Myocyte (in vitro differentiated cells): ENCODE measurements at regions not wholly inside any gene's neighbourhood (a gene's known extent, or its start where the extent isn't known, plus 50 kb on each side); places are given as distances from the start of the nearest gene placed in this dataset.
A peak's percentile ranks its signal among the peaks of the same experiment; 100 is the strongest.
"Not testable (repeated sequence)": the region's sequence is repeated elsewhere in the genome, so short reads cannot be mapped to it uniquely, and the experiment has no call there.

Source experiments
- DNase-seq: peaks from one replicate; pipeline ENCODE4 v3.0.0-alpha.2; 2012; ENCODE audit warnings: low read depth

DNA sequence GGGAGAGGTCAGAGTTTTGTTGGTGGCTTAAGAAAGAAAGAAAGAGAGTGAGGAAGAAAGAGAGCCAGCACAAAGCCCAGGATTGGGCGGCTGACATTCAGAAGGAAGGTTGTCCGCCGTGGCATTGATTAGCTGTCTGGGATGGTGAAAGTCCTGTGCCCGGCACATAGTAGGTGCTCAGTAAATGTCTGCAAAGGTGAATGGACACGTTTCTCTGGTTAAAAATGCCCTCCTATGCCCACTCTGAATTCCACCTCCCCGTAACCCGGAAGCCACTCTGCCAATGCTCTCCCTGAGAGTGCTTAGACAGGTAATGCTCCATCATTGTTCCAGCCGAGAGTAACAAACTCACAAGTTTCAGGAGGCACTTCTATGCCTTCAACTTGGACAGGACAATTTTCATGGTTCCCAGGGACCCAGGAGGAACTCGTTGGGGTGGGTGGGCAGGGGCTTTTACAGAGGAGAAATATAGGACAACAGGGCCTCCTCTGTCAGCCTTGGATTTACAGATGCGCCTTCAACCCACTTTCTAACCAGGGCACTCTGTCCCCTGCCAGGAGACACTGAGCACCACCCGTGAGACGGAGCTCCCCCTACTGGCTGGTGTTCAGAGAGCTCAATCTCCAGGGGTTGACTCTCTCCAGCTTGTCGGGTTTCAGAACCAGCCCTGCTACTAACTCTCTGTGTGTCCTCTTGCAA lies 411.5 kb upstream of the ZMIZ1 start:
- peak; percentile 79 for DNase-seq

GRCh38 chr10:78657862-78658165 lies 411.0 kb upstream of the ZMIZ1 start:
- no peak for DNase-seq

- no peak for DNase-seq
Observed at GRCh38 chr10:78658645-78659597, 409.8 kb upstream of the ZMIZ1 start.

GRCh38 chr10:78659598-78659967 lies 409.2 kb upstream of the ZMIZ1 start:
- DNase-seq: no peak

DNA sequence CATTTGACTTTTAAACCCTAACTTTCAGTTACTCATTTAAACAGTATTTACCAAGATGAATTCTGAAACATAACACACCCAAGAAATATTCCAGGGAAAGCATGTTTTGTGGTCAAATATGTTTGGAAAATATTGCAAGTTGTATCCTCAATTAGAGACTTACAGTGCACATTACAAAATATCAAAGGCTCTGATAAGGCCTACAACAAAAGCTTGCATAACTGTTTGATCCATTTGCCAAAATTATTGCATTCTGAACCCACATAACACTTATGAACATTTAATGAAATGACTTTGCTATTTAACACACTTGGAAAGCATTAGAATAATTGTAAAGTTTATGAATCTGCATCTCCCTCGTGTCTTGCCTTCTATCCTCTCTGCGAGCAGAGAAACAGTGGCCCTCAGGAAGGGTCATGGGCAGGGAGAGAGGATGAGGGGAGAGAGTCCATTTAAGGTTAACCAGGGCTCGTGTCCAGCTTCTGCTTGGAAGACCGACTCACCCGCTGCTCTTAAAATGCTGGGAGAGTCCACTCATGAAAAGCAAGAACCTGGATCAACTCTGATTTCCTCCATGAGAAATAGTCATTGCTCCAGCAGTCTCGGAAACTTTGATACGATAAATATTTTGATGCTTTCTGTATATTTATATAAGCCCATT lies 408.2 kb upstream of the ZMIZ1 start:
- DNase-seq: no peak

DNA sequence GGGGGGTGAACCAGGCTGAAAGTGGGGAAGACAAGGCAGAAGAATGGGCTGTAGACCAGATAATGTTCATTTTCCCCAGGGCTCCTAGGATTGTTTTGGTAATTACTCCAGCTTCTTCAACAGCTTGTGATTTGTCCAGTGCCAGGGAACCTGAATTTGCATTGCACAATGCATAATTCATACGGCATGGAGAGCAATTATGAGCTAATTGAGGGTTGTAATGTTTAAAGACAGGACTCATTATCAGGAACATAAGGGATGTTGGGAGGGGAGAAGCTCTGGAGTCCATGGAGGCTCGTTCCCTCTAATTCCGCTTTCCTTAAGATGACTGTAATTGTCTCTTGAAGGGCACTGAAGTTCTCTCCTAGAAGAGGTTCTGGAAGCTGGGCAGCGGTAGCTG lies 405.0 kb upstream of the ZMIZ1 start:
- no peak for DNase-seq

DNA sequence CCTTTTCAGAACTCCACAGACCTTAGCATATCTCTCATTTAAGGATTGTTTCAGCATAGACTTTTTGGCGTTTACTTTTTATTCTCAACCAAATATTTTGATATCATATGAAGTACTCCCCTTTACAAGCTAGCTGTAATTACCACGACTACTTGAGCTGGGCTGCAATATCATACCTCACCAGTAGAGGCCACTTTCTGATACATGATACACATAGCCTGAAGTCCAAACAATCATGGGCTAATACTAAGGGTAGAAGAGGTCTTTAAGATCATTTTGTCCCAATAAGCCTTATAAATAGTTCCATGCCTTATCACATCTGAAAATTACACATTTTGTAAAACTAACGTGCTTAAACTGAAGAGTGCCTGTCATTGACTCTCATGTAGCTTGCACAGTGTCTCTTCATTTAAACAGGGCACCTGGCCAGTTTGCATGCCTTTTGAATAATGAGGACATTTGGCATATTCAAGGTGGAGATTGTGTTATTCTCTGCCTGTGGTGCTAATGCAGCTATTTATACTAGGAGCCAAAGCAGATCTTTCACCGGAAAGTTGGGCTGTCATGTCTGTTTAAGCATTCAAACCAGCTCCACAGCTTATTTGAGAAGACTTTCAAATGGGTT lies 403.7 kb upstream of the ZMIZ1 start:
- DNase-seq: peak; percentile 15

GRCh38 chr10:78672918-78673317 lies 395.8 kb upstream of the ZMIZ1 start:
- no peak for DNase-seq

DNA sequence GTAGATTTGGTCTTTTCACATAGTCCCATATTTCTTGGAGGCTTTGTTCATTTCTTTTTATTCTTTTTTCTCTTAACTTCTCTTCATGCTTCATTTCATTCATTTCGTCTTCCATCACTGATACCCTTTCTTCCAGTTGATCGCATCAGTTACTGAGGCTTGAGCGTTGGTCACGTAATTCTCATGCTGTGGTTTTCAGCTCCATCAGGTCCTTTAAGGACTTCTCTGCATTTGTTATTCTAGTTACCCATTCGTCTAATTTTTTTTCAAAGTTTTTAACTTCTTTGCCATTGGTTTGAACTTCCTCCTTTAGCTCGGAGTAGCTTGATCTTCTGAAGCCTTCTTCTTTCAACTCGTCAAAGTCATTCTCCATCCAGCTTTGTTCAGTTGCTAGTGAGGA lies 387.6 kb upstream of the ZMIZ1 start:
- not testable (repeated sequence) for DNase-seq

DNA sequence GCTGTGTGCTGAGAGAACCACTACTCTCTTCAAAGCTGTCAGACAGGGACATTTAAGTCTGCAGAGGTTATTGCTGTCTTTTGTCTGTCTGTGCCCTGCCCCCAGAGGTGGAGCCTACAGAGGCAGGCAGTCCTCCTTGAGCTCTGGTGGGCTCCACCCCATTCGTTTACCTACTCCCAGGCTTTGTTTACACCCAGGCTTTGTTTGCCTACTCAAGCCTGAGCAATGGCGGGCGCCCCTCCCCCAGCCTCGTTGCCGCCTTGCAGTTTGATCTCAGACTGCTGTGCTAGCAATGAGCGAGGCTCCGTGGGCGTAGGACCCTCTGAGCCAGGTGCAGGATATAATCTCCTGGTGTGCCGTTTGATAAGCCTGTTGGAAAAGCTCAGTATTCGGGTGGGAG lies 386.8 kb upstream of the ZMIZ1 start:
- DNase-seq: not testable (repeated sequence)

DNA sequence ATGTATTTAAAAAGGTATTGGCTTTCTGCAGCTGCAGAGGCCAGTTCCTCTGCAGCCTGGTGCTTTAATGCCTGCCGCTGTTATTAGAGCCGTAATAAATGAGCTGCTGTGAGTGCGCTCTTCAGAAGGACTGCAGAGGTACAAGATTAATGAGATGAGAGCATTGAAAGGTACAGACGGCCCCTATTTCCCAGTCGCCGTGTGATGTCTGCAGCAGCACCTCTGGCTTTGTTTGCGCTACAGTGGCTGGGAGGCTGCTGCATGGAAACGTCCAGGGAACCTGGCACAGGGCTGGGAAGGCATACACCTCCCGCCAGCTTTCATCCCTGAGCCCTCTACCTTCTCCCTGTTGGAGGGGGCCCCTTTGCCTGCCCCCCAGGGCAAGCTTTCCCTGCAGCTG lies 383.8 kb upstream of the ZMIZ1 start:
- DNase-seq: no peak

- DNase-seq: no peak
Observed at GRCh38 chr10:78685466-78686103, 383.2 kb upstream of the ZMIZ1 start.

DNA sequence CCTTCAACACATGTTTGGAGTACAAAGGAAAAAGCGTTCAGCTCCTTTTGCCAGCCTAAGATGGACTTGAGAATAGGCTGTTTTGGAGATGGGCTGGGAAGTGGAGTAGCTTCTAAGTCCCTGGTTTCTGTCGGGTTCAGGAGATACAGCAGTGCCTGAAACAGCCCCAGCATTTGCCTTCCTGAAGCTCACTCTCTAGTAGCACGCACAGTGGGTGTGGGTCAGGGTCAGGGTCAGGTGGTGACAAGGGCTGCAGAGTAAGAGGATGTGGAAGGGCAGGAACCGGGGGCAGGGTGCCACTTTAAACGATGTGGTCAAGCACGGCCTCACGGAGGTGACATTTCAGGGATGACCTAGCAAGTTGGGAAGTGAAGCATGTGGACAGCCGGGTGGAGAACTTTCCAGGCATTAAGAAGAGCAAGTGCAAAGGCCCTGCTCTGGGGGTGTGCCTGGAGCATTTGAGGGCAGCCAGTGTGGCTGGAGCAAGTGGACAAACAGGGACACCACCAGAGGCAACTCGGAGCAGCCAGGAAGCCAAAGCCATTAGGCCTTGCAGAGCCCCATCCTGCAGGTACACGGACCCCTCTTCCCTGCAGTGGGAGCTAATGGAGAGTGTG lies 382.2 kb upstream of the ZMIZ1 start:
- DNase-seq: no peak

- DNase-seq: no peak
Observed at GRCh38 chr10:78687626-78688025, 381.1 kb upstream of the ZMIZ1 start.

DNA sequence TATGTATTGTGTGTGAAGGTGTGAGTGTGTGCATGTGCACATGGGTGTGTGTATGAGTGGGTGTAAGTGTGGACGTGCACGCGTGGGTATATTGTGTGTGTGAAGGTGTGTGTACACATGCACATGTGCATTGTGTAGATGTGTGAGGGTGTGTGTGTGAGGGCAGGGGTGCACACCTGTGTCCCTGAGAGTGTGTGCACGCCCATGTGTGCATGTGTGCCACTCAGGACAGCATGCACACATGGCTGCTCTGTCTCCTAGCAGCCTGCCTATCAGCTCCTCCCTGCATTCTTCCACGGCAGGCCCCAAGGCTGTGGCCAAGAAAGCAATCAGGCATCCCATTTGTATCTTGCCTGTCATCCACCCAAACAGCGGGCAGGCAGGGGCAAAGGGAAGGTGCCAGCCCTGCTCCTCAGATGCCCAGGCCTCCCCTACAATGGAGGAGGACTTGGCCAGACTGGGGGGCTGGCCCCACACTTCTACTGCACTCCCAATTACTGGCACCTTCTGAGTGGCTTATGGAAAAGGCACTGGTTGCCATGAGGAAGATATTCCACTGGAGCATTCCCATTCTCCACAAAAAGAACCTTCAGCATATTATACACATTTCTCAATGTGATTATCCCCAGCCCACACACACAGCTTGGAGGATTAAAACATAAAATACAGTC lies 380.4 kb upstream of the ZMIZ1 start:
- DNase-seq: no peak

- DNase-seq: peak; percentile 51
Observed at GRCh38 chr10:78688901-78689583, 379.7 kb upstream of the ZMIZ1 start.

- no peak for DNase-seq
Observed at GRCh38 chr10:78689584-78689935, 379.2 kb upstream of the ZMIZ1 start.

- no peak for DNase-seq
Observed at GRCh38 chr10:78690354-78691111, 378.2 kb upstream of the ZMIZ1 start.
